Loucy (cell line): ENCODE measurements at regions not wholly inside any gene's neighbourhood (a gene's known extent, or its start where the extent isn't known, plus 50 kb on each side); places are given as distances from the start of the nearest gene placed in this dataset.

ENCODE experiments used
- H2AFZ ChIP-seq: fragments of 200-600 bp; sonication (generic); 2 replicates; pipeline ENCODE4 v1.6.0; 2016; ENCODE audit warnings: antibody characterized with exemption, mild to moderate bottlenecking, low read length, moderate library complexity
- H3F3A ChIP-seq: fragments of 200-600 bp; 2 replicates; pipeline ENCODE4 v1.6.0; 2016; ENCODE audit warnings: antibody characterized with exemption, low read depth, mild to moderate bottlenecking
- H3K27me3 ChIP-seq: fragments of 200-600 bp; sonication (generic); 2 replicates; pipeline ENCODE4 v1.6.1; 2014; ENCODE audit warnings: low read length, mild to moderate bottlenecking; ENCODE audit not compliant: insufficient read depth, poor library complexity, severe bottlenecking
- H3K36me3 ChIP-seq: fragments of 200-600 bp; sonication (generic); 2 replicates; pipeline ENCODE4 v1.6.1; 2016; ENCODE audit warnings: low read length; ENCODE audit not compliant: insufficient read depth
- H3K4me1 ChIP-seq: fragments of 200-600 bp; sonication (generic); 2 replicates; pipeline ENCODE4 v1.5.1; 2014; ENCODE audit warnings: low read length, mild to moderate bottlenecking; ENCODE audit not compliant: insufficient read depth, poor library complexity, severe bottlenecking
- H3K4me2 ChIP-seq: fragments of 200-600 bp; sonication (generic); 2 replicates; pipeline ENCODE4 v1.6.0; 2014; ENCODE audit warnings: antibody characterized with exemption, low read length, low read depth, mild to moderate bottlenecking; ENCODE audit not compliant: poor library complexity, severe bottlenecking
- H3K4me3 ChIP-seq: fragments of 200-600 bp; sonication (generic); 2 replicates; pipeline ENCODE4 v1.5.1; 2014; ENCODE audit warnings: low read length, mild to moderate bottlenecking, mixed read lengths; ENCODE audit not compliant: poor library complexity, severe bottlenecking
- H3K79me2 ChIP-seq: fragments of 200-600 bp; sonication (generic); 2 replicates; pipeline ENCODE4 v1.6.1; 2014; ENCODE audit warnings: low read length; ENCODE audit not compliant: insufficient read depth
- H3K9ac ChIP-seq: fragments of 200-600 bp; sonication (generic); 2 replicates; pipeline ENCODE4 v1.6.0; 2014; ENCODE audit warnings: mild to moderate bottlenecking, low read depth, low read length, moderate library complexity; ENCODE audit not compliant: poor library complexity, severe bottlenecking
- H3K9me2 ChIP-seq: fragments of 200-600 bp; sonication (generic); replicated peaks from 2 replicates; pipeline ENCODE4 v1.6.1; 2016; ENCODE audit warnings: low read depth, low read length, mixed read lengths
- H3K9me3 ChIP-seq: fragments of 200-600 bp; sonication (generic); 2 replicates; pipeline ENCODE4 v1.6.1; 2014; ENCODE audit warnings: mild to moderate bottlenecking, antibody characterized with exemption, low read length, low read depth; ENCODE audit not compliant: insufficient read depth
- H4K20me1 ChIP-seq: fragments of 200-600 bp; sonication (generic); 2 replicates; pipeline ENCODE4 v1.6.0; 2014; ENCODE audit warnings: antibody characterized with exemption, low read length, mild to moderate bottlenecking; ENCODE audit not compliant: insufficient read depth, poor library complexity, severe bottlenecking
- EZH2phosphoT487 ChIP-seq: fragments of 200-600 bp; IDR thresholded peaks from 2 replicates; pipeline ENCODE4 v1.6.1; 2018; ENCODE audit warnings: antibody characterized with exemption, mild to moderate bottlenecking, moderate library complexity, borderline replicate concordance
- TF ChIP-seq, protein P1 (sequence below): fragments of 200-600 bp; sonication (generic); conservative IDR thresholded peaks from 2 replicates; pipeline ENCODE4 v1.5.1; 2014; ENCODE audit warnings: mild to moderate bottlenecking, antibody characterized with exemption, low read length

DNA sequence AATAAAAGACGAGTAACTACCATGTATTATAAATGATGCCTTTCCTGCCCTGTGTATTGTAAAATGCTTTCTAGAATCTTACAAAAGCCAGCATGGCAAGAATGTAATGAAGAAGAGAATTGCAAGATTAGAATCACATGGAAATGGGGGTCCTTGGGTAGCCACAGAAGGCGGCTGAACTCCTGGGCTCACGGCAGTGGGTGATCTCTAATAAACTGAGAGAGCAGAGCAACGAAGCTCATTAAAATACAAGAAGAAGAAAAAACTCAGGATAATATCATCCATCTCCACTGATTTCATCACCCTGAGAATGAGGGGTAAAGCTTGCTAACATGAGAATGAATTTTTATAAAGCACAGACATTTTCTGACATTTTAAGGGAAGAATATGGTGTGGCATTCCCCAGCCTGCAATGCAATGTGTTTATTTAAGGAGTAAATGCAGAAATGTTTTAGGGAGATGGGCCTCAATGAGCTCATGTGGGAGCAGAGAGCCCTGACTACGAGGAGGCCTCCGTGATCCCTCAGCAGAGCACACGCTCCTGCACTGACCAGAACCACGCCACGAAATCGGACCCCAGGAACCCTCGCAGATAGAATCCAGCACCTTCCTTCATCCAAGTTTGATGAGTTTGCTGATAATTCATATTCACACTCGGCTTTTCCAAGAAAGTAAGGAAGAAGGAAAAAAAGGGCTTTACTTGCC, 92.7 kb upstream of the PFKP start:
- Histone ChIP-seq H3K4me3 (no peak overlapping the region), H3K9me3 (no peaks in the 10 kb centered on the region), H3K9me2 (no peaks in the 10 kb centered on the region), H3K4me1 (no peaks in the 10 kb centered on the region), H3K36me3 (no peaks in the 10 kb centered on the region), H2AFZ (no peak overlapping the region), H3K9ac (no peak overlapping the region), H3K4me2 (no peak overlapping the region), H3F3A (no peaks in the 10 kb centered on the region), H3K79me2 (no peaks in the 10 kb centered on the region), H3K27me3 (no peaks in the 10 kb centered on the region), H4K20me1 (no peaks in the 10 kb centered on the region)
- TF ChIP-seq, protein P1, sequence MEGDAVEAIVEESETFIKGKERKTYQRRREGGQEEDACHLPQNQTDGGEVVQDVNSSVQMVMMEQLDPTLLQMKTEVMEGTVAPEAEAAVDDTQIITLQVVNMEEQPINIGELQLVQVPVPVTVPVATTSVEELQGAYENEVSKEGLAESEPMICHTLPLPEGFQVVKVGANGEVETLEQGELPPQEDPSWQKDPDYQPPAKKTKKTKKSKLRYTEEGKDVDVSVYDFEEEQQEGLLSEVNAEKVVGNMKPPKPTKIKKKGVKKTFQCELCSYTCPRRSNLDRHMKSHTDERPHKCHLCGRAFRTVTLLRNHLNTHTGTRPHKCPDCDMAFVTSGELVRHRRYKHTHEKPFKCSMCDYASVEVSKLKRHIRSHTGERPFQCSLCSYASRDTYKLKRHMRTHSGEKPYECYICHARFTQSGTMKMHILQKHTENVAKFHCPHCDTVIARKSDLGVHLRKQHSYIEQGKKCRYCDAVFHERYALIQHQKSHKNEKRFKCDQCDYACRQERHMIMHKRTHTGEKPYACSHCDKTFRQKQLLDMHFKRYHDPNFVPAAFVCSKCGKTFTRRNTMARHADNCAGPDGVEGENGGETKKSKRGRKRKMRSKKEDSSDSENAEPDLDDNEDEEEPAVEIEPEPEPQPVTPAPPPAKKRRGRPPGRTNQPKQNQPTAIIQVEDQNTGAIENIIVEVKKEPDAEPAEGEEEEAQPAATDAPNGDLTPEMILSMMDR = no peak
- no peak for TF ChIP-seq EZH2phosphoT487

- H2AFZ ChIP-seq = no peak overlapping the region
Measured at GRCh38 chr10:2974083-2974482, 93.3 kb upstream of the PFKP start.

DNA sequence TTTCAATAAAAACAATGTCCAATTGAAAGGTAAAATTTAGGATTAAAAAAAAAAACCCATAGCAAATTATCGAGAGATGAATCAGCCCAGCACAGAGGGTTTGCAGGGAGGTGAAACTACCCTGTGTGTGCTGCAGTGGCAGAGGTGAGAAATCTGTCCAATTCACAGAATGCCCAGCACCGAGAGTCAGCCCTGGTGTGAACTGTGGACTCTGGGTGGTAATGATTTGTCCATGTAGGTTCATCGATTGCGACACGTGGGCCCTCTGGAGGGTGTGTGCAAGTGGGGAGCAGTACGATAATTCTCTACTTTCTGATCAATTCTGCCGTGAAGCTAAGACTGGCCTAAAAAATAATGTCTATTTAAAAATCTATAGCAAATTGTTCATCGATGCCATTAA, 94.5 kb upstream of the PFKP start:
- H3K4me1 ChIP-seq = no peaks in the 10 kb centered on the region
- H3K4me3 ChIP-seq = no peak overlapping the region
- H3K9ac ChIP-seq = no peak overlapping the region
- H2AFZ ChIP-seq = no peak overlapping the region
- H4K20me1 ChIP-seq = no peaks in the 10 kb centered on the region
- H3K9me3 ChIP-seq = no peaks in the 10 kb centered on the region
- no peaks in the 10 kb centered on the region for H3K9me2 ChIP-seq
- no peak overlapping the region for H3K4me2 ChIP-seq
- no peaks in the 10 kb centered on the region for H3K79me2 ChIP-seq
- no peak for TF ChIP-seq EZH2phosphoT487
- TF ChIP-seq, protein P1 = no peak
- H3K27me3 ChIP-seq = no peaks in the 10 kb centered on the region
- H3F3A ChIP-seq = no peaks in the 10 kb centered on the region
- no peaks in the 10 kb centered on the region for H3K36me3 ChIP-seq

More at GRCh38 chr10:2974083-2974482, 93.3 kb upstream of the PFKP start:
- no peaks in the 10 kb centered on the region for H3K4me1 ChIP-seq
- no peaks in the 10 kb centered on the region for H3K27me3 ChIP-seq
- TF ChIP-seq EZH2phosphoT487 = no peak
- H4K20me1 ChIP-seq = no peaks in the 10 kb centered on the region
- H3K9me3 ChIP-seq = no peaks in the 10 kb centered on the region
- H3K79me2 ChIP-seq = no peaks in the 10 kb centered on the region
- no peak overlapping the region for H3K4me3 ChIP-seq
- no peaks in the 10 kb centered on the region for H3F3A ChIP-seq
- H3K9ac ChIP-seq = no peak overlapping the region
- H3K4me2 ChIP-seq = no peak overlapping the region
- H3K36me3 ChIP-seq = no peaks in the 10 kb centered on the region
- no peaks in the 10 kb centered on the region for H3K9me2 ChIP-seq

- H4K20me1 ChIP-seq = no peaks in the 10 kb centered on the region
- H3K9me2 ChIP-seq = no peaks in the 10 kb centered on the region
- no peaks in the 10 kb centered on the region for H3K36me3 ChIP-seq
- no peaks in the 10 kb centered on the region for H3K79me2 ChIP-seq
- no peak overlapping the region for H3K9ac ChIP-seq
- no peak for TF ChIP-seq EZH2phosphoT487
- TF ChIP-seq, protein P1 = no peak
- H3K4me3 ChIP-seq = no peak overlapping the region
- no peaks in the 10 kb centered on the region for H3K9me3 ChIP-seq
- no peaks in the 10 kb centered on the region for H3K27me3 ChIP-seq
- H3K4me2 ChIP-seq = no peak overlapping the region
- no peaks in the 10 kb centered on the region for H3F3A ChIP-seq
- H2AFZ ChIP-seq = no peak overlapping the region
- H3K4me1 ChIP-seq = no peaks in the 10 kb centered on the region
Measured at GRCh38 chr10:2972216-2972615, 95.1 kb upstream of the PFKP start.
